WERI-Rb-1 (cell line): ENCODE measurements at regions not wholly inside any gene's neighbourhood (a gene's known extent, or its start where the extent isn't known, plus 50 kb on each side); places are given as distances from the start of the nearest gene placed in this dataset.

ENCODE experiments used
- DNase-seq: peaks from one replicate; pipeline ENCODE4 v3.0.0-alpha.2; 2020
- H3K27ac ChIP-seq: fragments of 250-450 bp; sonication (Bioruptor Pico); 2 replicates; pipeline ENCODE4 v1.5.1; 2020; ENCODE audit warnings: mild to moderate bottlenecking, moderate library complexity
- H3K27me3 ChIP-seq: fragments of 250-450 bp; sonication (Bioruptor Pico); 2 replicates; pipeline ENCODE4 v1.5.1; 2021; ENCODE audit warnings: mild to moderate bottlenecking, low read depth, moderate library complexity; ENCODE audit not compliant: insufficient read depth, severe bottlenecking
- H3K36me3 ChIP-seq: fragments of 250-450 bp; sonication (Bioruptor Pico); 2 replicates; pipeline ENCODE4 v1.5.1; 2020; ENCODE audit warnings: mild to moderate bottlenecking, moderate library complexity
- H3K4me3 ChIP-seq: 2 replicates; pipeline ENCODE4 v1.5.1; 2011; ENCODE audit warnings: low read depth, mild to moderate bottlenecking, control low read depth, low read length
- H3K9me3 ChIP-seq: fragments of 250-450 bp; sonication (Bioruptor Pico); 2 replicates; pipeline ENCODE4 v1.5.1; 2021; ENCODE audit warnings: mild to moderate bottlenecking, moderate library complexity; ENCODE audit not compliant: severe bottlenecking
- TF ChIP-seq, protein P1 (sequence below): IDR thresholded peaks from 2 replicates; pipeline ENCODE4 v1.5.1; 2011; ENCODE audit warnings: low read depth, mild to moderate bottlenecking, control low read depth, inconsistent platforms, low read length

DNA sequence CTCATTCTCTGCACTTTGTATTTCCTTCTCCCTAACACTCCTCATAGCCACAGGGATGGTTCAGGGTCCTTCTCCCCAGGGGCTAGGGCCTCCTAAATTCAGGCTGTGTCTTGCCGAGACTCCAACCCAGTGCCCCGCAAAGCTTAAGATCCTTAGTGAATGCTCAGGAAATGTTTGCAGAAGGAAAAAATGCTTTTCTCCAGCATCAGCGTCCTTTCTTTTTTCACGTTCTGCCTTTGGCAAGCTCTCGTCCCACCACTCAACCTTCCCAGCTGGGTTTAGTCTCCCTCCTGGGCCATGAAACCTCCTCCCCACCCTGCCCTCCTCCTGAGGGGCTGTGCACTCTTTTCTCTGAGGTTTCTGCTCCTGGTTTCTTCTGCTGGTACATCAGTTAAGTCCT is 503.8 kb upstream of the B3GAT1 start:
- H3K27ac ChIP-seq: no peak overlapping the region
- peaks cover 66% of the 10 kb centered on the region for H3K27me3 ChIP-seq
- no peaks in the 10 kb centered on the region for H3K36me3 ChIP-seq
- no peak overlapping the region for H3K4me3 ChIP-seq
- TF ChIP-seq, protein P1, sequence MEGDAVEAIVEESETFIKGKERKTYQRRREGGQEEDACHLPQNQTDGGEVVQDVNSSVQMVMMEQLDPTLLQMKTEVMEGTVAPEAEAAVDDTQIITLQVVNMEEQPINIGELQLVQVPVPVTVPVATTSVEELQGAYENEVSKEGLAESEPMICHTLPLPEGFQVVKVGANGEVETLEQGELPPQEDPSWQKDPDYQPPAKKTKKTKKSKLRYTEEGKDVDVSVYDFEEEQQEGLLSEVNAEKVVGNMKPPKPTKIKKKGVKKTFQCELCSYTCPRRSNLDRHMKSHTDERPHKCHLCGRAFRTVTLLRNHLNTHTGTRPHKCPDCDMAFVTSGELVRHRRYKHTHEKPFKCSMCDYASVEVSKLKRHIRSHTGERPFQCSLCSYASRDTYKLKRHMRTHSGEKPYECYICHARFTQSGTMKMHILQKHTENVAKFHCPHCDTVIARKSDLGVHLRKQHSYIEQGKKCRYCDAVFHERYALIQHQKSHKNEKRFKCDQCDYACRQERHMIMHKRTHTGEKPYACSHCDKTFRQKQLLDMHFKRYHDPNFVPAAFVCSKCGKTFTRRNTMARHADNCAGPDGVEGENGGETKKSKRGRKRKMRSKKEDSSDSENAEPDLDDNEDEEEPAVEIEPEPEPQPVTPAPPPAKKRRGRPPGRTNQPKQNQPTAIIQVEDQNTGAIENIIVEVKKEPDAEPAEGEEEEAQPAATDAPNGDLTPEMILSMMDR: no peak
- no peak for DNase-seq
- H3K9me3 ChIP-seq: no peaks in the 10 kb centered on the region

DNA sequence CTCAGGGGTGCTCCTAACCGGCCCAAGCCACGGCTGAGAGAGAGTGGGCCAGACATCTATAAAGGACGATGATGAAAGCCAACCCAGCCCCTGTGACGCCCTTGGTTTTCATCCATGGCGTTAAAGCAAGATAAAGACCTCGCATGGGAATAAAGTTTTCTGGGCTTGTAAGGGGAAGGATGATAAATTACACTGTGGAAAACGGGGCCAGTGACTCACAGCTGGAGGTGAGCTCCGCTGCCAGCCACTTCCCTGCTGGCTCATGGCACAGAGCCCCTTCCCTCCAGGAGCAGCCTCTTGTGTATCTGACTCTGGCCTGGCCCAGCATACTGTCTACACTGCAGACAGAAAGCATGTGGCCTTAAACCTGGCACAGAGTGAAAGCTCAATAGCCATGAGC is 503.2 kb upstream of the B3GAT1 start:
- Histone ChIP-seq H3K36me3 (no peaks in the 10 kb centered on the region), H3K9me3 (no peaks in the 10 kb centered on the region), H3K27ac (no peak overlapping the region), H3K4me3 (no peak overlapping the region), H3K27me3 (peaks cover 62% of the 10 kb centered on the region)
- no peak for DNase-seq
- TF ChIP-seq, protein P1: no peak

DNA sequence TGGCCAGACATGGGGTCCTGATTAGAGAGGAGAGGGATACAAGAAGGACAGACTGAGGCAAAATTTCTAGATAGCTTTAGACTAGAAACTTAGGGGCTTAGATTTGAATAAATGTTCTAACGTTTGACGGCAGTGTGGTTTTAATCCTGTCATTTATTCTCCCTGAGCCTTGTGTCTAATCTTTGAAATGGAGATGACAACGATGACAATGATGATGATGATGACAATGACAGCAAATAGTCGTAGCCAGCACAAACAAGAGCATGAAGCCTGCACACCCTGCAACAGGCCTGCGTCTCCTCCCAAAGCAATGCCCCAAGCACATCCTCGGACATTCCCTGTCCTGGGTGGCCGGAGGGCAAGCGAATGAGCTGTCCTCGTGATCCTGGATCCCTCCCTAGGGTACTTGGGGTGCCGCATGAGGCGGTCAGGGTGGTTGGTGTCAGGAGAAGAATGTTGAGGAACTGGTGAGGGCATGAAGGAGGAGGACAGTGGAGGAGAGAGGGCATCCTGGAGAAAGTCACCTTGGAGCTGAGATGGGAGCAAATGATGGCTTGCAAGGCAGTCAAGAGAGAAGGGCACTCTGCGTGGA is 502.1 kb upstream of the B3GAT1 start:
- no peak overlapping the region for H3K4me3 ChIP-seq
- no peak overlapping the region for H3K27ac ChIP-seq
- H3K27me3 ChIP-seq: peaks cover 53% of the 10 kb centered on the region
- no peak for DNase-seq
- TF ChIP-seq, protein P1: no peak
- H3K9me3 ChIP-seq: no peaks in the 10 kb centered on the region
- H3K36me3 ChIP-seq: no peaks in the 10 kb centered on the region

DNA sequence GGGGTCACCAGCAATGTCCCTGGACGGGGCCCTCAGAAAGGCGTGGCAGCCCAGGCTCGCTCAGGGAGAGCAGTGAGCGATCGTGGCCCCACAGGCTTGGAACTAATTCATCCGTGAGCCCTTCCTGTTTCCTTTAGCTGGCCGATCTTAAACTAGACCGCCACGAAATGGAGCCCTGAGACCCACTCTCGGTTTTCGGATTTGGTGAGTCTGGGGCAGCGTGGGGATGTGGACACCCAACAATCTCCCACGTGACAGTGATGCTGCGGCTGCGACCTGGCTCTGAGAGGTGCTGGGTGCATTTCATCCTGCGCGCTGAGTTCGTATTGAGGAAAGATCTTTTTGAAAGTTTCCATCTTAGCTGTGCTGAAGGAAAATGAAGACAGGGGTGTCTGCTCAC is 501.3 kb upstream of the B3GAT1 start:
- TF ChIP-seq, protein P1: no peak
- DNase-seq: no peak
- H3K36me3 ChIP-seq: no peaks in the 10 kb centered on the region
- H3K4me3 ChIP-seq: no peak overlapping the region
- peaks cover 55% of the 10 kb centered on the region for H3K27me3 ChIP-seq
- H3K9me3 ChIP-seq: no peaks in the 10 kb centered on the region
- H3K27ac ChIP-seq: no peak overlapping the region

DNA sequence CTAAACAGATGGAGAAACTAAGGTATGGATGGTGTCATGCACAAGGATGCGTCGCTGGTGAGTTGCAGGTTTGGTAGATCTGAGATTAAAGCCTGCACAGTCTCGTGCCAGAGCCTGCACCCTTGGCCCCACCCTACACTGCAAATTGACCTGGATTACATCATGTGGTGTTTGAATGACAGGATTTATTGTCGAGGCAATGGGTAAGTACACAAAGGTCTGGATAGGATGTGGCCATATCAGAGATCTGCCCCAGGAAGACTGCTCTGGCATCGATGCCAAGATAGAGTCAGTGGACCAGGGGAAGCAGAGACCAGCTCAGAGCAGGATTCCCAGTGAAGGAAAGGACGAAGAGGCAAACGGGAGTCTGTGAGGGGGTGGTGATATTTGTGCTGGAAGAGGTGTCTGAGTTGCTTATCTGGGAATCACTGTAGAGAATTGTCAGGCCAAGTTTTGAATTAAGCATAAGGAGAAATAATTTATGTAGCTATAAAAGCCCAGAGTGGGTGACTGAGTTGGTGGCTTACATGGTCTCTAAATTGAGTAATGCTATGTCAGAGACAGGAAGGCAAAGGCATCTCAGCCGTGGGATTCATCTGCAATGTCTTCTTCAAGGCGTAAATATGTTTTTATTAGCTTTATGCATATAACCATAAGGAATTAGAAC is 499.6 kb upstream of the B3GAT1 start:
- DNase-seq: no peak
- TF ChIP-seq, protein P1: no peak
- Histone ChIP-seq H3K4me3 (no peak overlapping the region), H3K36me3 (no peaks in the 10 kb centered on the region), H3K27me3 (peaks cover 53% of the 10 kb centered on the region), H3K27ac (no peak overlapping the region), H3K9me3 (no peaks in the 10 kb centered on the region)

DNA sequence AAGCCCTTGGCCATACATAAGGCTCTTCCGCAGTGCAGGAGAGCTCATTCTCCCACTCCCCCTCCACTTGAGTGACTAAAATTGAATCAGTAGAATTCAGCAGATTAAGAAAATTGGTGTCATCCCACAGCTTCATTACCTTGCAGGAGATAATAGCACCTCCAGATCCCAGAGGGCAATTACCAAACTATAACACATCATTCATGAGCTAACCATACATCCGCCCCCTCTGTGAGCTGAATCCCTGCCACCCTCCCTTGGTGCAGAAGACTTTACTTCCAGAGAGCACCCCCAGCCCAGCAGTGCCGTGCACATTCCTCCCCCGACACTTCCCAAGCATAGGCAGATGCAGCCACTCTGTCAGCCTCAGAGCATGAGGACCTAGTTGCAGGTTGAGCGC is 496.5 kb upstream of the B3GAT1 start:
- no peak overlapping the region for H3K4me3 ChIP-seq

More for the DNA sequence above, 496.5 kb upstream of the B3GAT1 start:
- DNase-seq: no peak
- Histone ChIP-seq H3K27me3 (peaks cover 47% of the 10 kb centered on the region), H3K36me3 (no peaks in the 10 kb centered on the region), H3K27ac (no peak overlapping the region), H3K9me3 (no peaks in the 10 kb centered on the region)
- TF ChIP-seq, protein P1: no peak
